NCI-H2196 treated with DMSO at 0.1 percent for 48 hours (cell line): ENCODE measurements at regions not wholly inside any gene's neighbourhood (a gene's known extent, or its start where the extent isn't known, plus 50 kb on each side); places are given as distances from the start of the nearest gene placed in this dataset.

Experiments used
- DNase-seq: peaks from one replicate; lab custom pipeline; 2025; ENCODE audit not compliant: unreplicated experiment; lab: John Stamatoyannopoulos, UW

- DNase-seq: no peak
Observed at GRCh38 chr2:181828122-181828705, 63.3 kb upstream of the ITPRID2 start.

- no peak for DNase-seq
Observed at GRCh38 chr2:181829230-181829629, 62.3 kb upstream of the ITPRID2 start.

- no peak for DNase-seq
Observed at GRCh38 chr2:181832015-181832414, 59.5 kb upstream of the ITPRID2 start.

GRCh38 chr2:181836583-181836982 is 54.9 kb upstream of the ITPRID2 start:
- DNase-seq: no peak

DNA sequence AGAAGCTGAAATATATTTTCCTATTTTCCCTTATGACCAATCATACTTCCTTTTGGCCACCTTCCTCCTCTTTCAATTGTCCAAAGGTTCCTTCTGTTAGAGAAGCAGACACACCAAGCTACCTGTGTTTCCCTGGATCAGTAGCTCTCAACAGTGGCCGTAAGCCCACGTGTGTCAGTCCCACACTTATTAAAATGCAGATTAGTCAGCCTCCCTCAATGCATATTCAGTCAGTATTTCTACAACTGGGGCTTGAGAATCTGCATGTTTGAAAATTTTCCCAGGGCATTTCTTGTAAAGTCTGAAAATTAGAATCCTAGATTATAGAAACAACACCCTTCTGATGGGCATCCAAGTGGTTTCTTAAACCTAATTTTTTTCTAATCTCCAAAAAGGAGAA is 54.0 kb upstream of the ITPRID2 start:
- no peak for DNase-seq

DNA sequence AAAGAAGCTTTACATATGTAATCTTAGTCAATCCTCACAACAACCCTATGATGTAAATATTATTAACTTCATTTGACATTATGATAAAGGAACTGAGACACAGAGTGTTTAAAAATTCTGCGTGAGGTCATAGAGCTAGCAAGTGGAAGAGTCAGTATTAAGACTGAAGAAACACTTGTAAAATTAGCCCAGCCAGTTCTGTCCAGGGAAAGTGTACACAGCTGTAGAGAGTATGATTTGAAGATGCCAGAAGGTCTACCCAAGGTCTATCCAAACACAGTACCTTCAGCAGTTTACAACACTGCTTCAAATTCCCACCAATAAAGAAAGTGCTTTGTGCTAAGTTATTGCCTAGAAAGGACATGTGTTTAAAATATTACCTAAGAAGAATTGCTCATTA is 51.7 kb upstream of the ITPRID2 start:
- no peak for DNase-seq

DNA sequence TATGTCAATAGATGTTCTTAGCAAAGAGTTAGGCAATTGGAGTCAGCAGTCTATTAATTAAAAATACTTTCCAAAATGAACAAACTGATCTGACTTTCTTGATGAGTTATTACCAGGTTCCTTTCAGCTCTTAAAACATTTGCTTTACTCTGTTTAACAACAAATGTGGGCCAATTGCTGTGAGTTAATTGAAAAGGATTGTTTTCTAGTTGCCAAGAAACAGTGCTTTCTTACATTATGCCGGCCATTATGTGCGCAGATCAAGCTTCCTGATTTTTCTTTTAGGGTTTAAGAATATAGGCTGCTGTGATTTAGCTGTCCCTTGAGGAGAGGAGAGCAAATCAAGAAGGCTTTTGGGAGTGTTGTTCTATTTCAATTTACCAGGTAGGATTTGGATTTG is 50.5 kb upstream of the ITPRID2 start:
- DNase-seq: no peak
